ENCODE measurements at regions not wholly inside any gene's neighbourhood (a gene's known extent, or its start where the extent isn't known, plus 50 kb on each side); places are given as distances from the start of the nearest gene placed in this dataset.

- intact Hi-C loops (cut with micrococcal nuclease): no loop called here
Measured at GRCh38 chr5:146940295-146940694, 61.7 kb upstream of the PPP2R2B start.

- intact Hi-C loops (cut with micrococcal nuclease): no loop called here
Measured at GRCh38 chr5:146944019-146944418, 65.5 kb upstream of the PPP2R2B start.

GRCh38 chr5:146944764-146945616 lies 66.4 kb upstream of the PPP2R2B start:
- intact Hi-C loops (cut with micrococcal nuclease): loop anchor here (5.0 kb wide), 1 partner anchor 403 kb away; no protein-coding TSS in a partner anchor

GRCh38 chr5:146945617-146946084 lies 67.1 kb upstream of the PPP2R2B start:
- intact Hi-C loops (cut with micrococcal nuclease): loop anchor here (5.0 kb wide), 1 partner anchor 403 kb away; no protein-coding TSS in a partner anchor

GRCh38 chr5:146947181-146947941 lies 68.8 kb upstream of the PPP2R2B start:
- intact Hi-C loops (cut with micrococcal nuclease): loop anchor here (1.0 to 5.0 kb wide), 2 partner anchors 285 to 405 kb away; no protein-coding TSS in a partner anchor

- intact Hi-C loops (cut with micrococcal nuclease): loop anchor here (5.0 kb wide), 1 partner anchor 406 kb away; no protein-coding TSS in a partner anchor
Measured at GRCh38 chr5:146948666-146949065, 70.1 kb upstream of the PPP2R2B start.

GRCh38 chr5:146952168-146952567 lies 73.6 kb upstream of the PPP2R2B start:
- intact Hi-C loops (cut with micrococcal nuclease): no loop called here

- intact Hi-C loops (cut with micrococcal nuclease): no loop called here
Measured at GRCh38 chr5:146956217-146956616, 77.7 kb upstream of the PPP2R2B start.

GRCh38 chr5:146959360-146959759 lies 80.8 kb upstream of the PPP2R2B start:
- intact Hi-C loops (cut with micrococcal nuclease): no loop called here

GRCh38 chr5:146962801-146963355 lies 84.3 kb upstream of the PPP2R2B start:
- intact Hi-C loops (cut with micrococcal nuclease): no loop called here

- intact Hi-C loops (cut with micrococcal nuclease): loop anchor here (1.0 to 5.0 kb wide), 6 partner anchors 89 to 433 kb away; partner anchors contain the start of gene PPP2R2B
Measured at GRCh38 chr5:146965761-146966659, 87.5 kb upstream of the PPP2R2B start.

GRCh38 chr5:146967646-146968045 lies 89.1 kb upstream of the PPP2R2B start:
- intact Hi-C loops (cut with micrococcal nuclease): loop anchor here (2.0 to 5.0 kb wide), 2 partner anchors 90 to 221 kb away; partner anchors contain the start of gene PPP2R2B

- intact Hi-C loops (cut with micrococcal nuclease): no loop called here
Measured at GRCh38 chr5:146971401-146971800, 92.8 kb upstream of the PPP2R2B start.

GRCh38 chr5:146986469-146986868 lies 107.9 kb upstream of the PPP2R2B start:
- intact Hi-C loops (cut with micrococcal nuclease): no loop called here

GRCh38 chr5:146993876-146994530 lies 115.4 kb upstream of the PPP2R2B start:
- intact Hi-C loops (cut with micrococcal nuclease): no loop called here

- intact Hi-C loops (cut with micrococcal nuclease): no loop called here
Measured at GRCh38 chr5:146995878-146996277, 117.3 kb upstream of the PPP2R2B start.

GRCh38 chr5:147015405-147015804 lies 136.8 kb upstream of the PPP2R2B start:
- intact Hi-C loops (cut with micrococcal nuclease): no loop called here

- intact Hi-C loops (cut with micrococcal nuclease): no loop called here
Measured at GRCh38 chr5:147017191-147017590, 138.6 kb upstream of the PPP2R2B start.

- intact Hi-C loops (cut with micrococcal nuclease): no loop called here
Measured at GRCh38 chr5:147017621-147018020, 139.1 kb upstream of the PPP2R2B start.

GRCh38 chr5:147018812-147019211 lies 140.3 kb upstream of the PPP2R2B start:
- intact Hi-C loops (cut with micrococcal nuclease): no loop called here
